T47D (cell line): ENCODE measurements at regions not wholly inside any gene's neighbourhood (a gene's known extent, or its start where the extent isn't known, plus 50 kb on each side); places are given as distances from the start of the nearest gene placed in this dataset.
"Not testable (repeated sequence)": the region's sequence is repeated elsewhere in the genome, so short reads cannot be mapped to it uniquely, and the experiment has no call there.

Experiments used
- DNase-seq, 2 experiments: peaks; one replicate each; pipeline versions ENCODE4 v3.0.0 to v3.0.0-alpha.2; 2011 to 2012; ENCODE audit warnings: low read depth in 1 of 2, low spot score in 1 of 2
- JUND ChIP-seq: IDR thresholded peaks from 2 replicates; pipeline ENCODE4 v1.6.1; 2012; ENCODE audit warnings: low read depth
- in situ Hi-C: cut with HindIII; loops from 2 replicates; pipeline ENCODE4 v1.10.0; 2016; ENCODE audit warnings: low sequenced_read_pairs, low pct_unique_long_range_greater_than_20kb

- DNase-seq, result no peak
- in situ Hi-C loops, result no loop called here
- TF ChIP-seq JUND, result no peak
Observed at GRCh38 chr9:78439866-78440830, 143.2 kb downstream of the PSAT1 start.

- in situ Hi-C loops, result no loop called here
- TF ChIP-seq JUND, result no peak
- no peak for DNase-seq
Observed at GRCh38 chr9:78441396-78441795, 144.5 kb downstream of the PSAT1 start.

GRCh38 chr9:78441822-78442431, 145.0 kb downstream of the PSAT1 start:
- no peak for DNase-seq
- no peak for TF ChIP-seq JUND
- in situ Hi-C loops, result no loop called here

GRCh38 chr9:78442577-78442976, 145.7 kb downstream of the PSAT1 start:
- in situ Hi-C loops, DNase-seq: not testable (repeated sequence)

- in situ Hi-C loops, result no loop called here
- TF ChIP-seq JUND, result no peak
- no peak for DNase-seq
Observed at GRCh38 chr9:78443946-78444345, 147.0 kb downstream of the PSAT1 start.

DNA sequence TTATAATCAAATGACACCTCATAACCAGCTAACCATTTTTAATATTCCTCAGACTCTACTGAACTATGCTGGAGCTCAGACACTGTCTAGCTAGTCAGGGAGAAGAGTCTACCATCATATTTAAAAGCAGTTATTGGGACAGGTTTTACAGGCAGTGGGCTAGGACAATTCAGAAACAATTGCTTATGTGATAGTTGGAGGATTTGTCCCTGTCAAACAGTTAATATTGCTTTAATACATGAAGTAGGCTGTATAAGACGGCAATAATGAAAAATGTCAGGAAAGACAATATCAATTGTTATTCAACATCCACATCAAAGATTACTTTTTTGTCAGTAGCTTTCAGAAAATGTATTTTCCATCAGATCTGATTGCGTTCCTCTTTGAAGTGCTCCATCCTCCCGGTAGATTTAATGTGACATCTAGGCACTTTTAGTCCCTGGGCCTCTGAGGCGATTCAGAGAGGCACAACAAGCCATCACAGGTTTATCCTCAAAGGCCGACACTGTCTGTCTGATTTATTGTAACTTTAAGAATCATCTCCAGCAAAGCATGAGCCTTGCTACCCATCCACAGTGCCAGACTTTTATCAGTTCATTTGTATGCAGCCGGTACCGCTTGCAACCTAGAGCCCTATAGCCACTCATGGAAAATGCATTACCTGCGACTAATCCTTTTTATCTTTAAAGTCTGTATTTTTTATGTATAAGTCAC, 152.2 kb downstream of the PSAT1 start:
- no peak for TF ChIP-seq JUND
- in situ Hi-C loops, result no loop called here
- DNase-seq, result no peak

GRCh38 chr9:78453450-78453849, 156.5 kb downstream of the PSAT1 start:
- no peak for TF ChIP-seq JUND
- in situ Hi-C loops, result no loop called here
- no peak for DNase-seq

DNA sequence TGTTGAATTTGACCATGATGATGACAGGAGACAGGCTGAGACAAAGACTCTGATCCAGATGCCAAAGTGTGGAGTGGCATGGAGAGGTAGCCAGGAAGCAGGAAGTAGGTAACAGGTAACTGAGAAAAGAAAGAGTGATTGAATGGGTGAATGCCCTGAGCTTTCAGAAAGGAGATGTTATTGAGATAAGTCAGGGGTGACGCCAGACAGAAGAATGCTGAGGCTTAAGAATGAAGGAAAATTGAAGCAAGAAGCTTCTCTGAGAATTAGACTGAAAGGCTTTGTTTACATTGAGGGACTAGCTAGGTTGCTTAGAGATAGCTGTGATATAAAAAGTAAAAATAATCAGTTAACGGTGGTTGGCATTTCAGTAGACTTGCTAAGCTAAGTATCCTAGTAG, 165.7 kb downstream of the PSAT1 start:
- no peak for TF ChIP-seq JUND
- no peak for DNase-seq
- in situ Hi-C loops, result no loop called here

DNA sequence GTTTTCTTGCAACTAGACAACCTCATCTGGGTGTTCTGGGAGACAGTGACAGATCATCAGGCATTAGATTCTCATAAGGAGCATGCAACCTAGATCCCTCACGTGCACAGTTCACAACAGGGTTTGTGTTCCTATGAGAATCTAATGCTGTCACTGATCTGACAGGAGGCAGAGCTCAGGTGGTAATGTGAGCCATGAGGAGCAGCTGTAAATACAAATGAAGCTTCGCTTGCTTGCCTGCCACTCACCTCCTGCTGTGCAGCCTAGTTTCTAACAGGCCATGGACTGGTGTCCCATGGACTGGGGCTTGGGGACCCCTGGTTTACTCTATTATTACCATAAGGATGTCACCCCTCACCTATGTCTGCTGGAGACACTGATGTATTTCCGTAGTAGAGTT, 166.8 kb downstream of the PSAT1 start:
- no peak for DNase-seq
- in situ Hi-C loops, result no loop called here
- TF ChIP-seq JUND, result no peak

GRCh38 chr9:78468231-78468630, 171.3 kb downstream of the PSAT1 start:
- peak in 1 of 2 experiments; percentile 32 for DNase-seq
- TF ChIP-seq JUND, result no peak
- in situ Hi-C loops, result no loop called here

GRCh38 chr9:78468974-78469576, 172.2 kb downstream of the PSAT1 start:
- no peak for TF ChIP-seq JUND
- in situ Hi-C loops, result no loop called here
- no peak for DNase-seq

GRCh38 chr9:78470216-78470615, 173.3 kb downstream of the PSAT1 start:
- in situ Hi-C loops, result no loop called here
- no peak for DNase-seq
- no peak for TF ChIP-seq JUND
